Activated CD4-positive, alpha-beta T cell treated with anti-CD3 and anti-CD28 coated beads, Interleukin-2, amount 50 U/mL, for 48 hours (primary cell): ENCODE measurements at regions not wholly inside any gene's neighbourhood (a gene's known extent, or its start where the extent isn't known, plus 50 kb on each side); places are given as distances from the start of the nearest gene placed in this dataset.

Experiments
- DNase-seq, 2 experiments: peaks; one replicate each; pipeline ENCODE4 v3.0.0-alpha.2; 2020

DNA sequence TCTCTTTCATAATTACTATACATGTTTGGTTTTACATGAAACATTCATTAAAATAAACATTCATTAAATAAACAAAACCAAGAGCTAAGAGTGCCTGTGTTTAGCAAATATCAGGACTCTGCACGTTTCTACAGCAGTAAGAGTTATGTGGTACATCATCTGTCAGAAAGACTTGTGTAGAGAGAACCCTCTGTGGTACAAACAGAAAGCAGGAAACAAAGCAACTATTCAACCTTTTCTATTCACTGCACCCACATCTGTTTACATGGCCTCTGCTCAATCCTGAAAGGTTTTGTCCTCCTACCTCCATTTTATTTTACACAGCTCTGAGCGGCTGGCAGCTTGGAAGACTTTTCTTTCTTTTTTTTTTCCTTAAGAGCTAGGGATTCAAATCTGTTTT is 90.7 kb upstream of the PCDH18 start:
- DNase-seq: no peak

DNA sequence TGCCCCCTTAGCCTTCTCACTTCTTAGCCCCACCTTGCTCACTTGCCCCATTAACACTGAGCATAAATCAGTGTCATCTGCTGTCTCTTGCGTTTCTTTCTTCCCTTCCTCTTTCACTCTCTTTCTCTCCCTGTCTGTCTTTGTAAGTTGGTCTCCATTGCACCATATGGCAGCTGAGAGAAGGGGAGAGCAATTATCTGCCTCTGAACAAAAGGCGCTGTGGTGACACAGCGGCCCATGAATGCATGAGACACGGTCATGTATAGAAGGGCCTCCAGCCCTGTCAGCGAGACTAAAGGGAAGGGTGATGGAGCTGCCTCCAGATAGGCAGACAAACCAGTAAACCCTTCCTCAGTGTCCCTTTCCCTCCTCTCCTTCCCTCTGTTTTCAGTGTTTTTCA is 88.8 kb upstream of the PCDH18 start:
- no peak for DNase-seq

GRCh38 chr4:137614491-137614890 is 82.2 kb upstream of the PCDH18 start:
- DNase-seq: no peak

DNA sequence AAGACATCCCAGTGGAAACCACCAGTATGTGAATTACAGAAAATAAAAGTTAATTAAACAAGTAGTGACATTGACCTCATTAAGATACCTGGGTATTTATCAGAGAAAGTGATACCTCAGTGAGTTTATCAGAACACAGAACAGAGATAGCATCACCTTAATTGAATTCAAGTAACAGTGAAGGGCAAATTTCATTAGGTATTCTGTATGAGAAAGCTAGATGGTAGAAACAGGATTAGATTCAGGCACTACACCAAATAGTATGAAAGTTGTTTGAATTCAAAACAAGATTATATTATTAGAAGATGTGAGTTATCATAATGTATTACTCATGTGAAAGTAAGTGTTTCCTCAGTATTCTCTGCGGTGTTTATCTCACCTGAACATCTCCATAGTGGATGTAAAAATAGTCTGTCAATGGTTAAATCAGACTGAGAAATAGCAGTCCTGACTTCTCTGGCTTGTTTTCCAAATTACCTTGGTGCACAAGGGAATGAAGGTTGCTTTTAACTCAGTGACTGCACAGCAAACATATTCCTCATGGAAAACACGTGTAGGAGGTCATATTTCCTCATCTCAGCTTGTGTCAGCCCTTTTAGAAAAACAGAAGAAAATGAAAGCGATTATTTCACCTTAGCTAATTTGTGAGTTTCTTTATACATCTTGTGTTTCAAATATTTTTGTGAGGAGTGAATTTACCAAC is 79.9 kb upstream of the PCDH18 start:
- no peak for DNase-seq

GRCh38 chr4:137610960-137611359 is 78.7 kb upstream of the PCDH18 start:
- no peak for DNase-seq

DNA sequence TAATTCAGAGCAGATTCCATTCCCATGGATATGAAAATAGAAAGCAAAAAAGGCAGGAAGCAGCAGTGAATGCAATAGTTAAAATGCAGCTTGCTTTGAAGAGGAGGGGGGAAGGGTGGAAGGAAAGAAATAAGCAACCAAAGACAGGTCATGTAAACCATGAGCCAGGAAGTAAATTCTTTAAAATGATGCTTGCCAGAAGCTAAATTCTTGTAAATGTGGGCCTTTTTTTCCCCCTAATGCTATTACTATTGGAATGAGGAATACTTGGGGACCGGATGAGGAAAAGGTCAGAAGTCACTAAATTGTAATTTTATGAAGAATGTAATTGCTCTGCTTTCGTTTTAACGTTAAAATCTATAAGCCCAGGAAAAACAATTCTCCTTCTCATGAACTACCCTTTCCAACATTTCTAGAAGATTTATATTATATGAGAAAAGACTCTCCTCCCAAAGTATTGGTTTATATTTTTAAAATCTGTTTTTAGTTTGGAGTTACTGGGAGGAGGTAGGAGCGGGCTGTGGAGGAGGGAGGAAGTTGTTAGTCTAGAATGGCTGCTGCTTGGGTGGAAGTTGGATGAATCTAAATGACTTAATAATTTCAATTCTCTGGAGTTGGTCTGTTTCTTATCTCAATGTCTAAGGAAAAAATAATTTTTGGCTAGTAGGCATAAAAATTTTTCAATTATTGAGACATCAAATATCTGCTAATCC is 77.6 kb upstream of the PCDH18 start:
- no peak for DNase-seq

- no peak for DNase-seq
Observed at GRCh38 chr4:137608085-137608484, 75.8 kb upstream of the PCDH18 start.

- DNase-seq: no peak
Observed at GRCh38 chr4:137602436-137602835, 70.1 kb upstream of the PCDH18 start.

- DNase-seq: no peak
Observed at GRCh38 chr4:137601934-137602333, 69.6 kb upstream of the PCDH18 start.

- no peak for DNase-seq
Observed at GRCh38 chr4:137599734-137600133, 67.4 kb upstream of the PCDH18 start.

GRCh38 chr4:137597752-137598430 is 65.6 kb upstream of the PCDH18 start:
- DNase-seq: no peak

- no peak for DNase-seq
Observed at GRCh38 chr4:137587796-137588195, 55.5 kb upstream of the PCDH18 start.

- DNase-seq: no peak
Observed at GRCh38 chr4:137583671-137584070, 51.4 kb upstream of the PCDH18 start.
